Panc1 (cell line): ENCODE measurements at regions not wholly inside any gene's neighbourhood (a gene's known extent, or its start where the extent isn't known, plus 50 kb on each side); places are given as distances from the start of the nearest gene placed in this dataset.

ENCODE experiments used
- CTCF ChIP-seq: fragments of 450-650 bp; IDR thresholded peaks from 2 replicates; pipeline ENCODE4 v1.5.1; 2017; ENCODE audit warnings: mild to moderate bottlenecking
- POLR2AphosphoS5 ChIP-seq: IDR thresholded peaks from 2 replicates; pipeline ENCODE4 v1.6.1; 2012; ENCODE audit warnings: mild to moderate bottlenecking, low read depth, low read length, moderate library complexity

- TF ChIP-seq CTCF (no peak), POLR2AphosphoS5 (no peak)
These were observed 338.2 kb upstream of the SLCO3A1 start for GRCh38 chr15:91515188-91515754.
